ENCODE measurements at regions not wholly inside any gene's neighbourhood (a gene's known extent, or its start where the extent isn't known, plus 50 kb on each side); places are given as distances from the start of the nearest gene placed in this dataset.

GRCh38 chr12:25817166-25817565, 141.3 kb upstream of the RASSF8 start:
- Histone ChIP-seq H3K4me1 (ENCODE audit: insufficient read depth, low read length) (no peaks in the 10 kb centered on the region), H3K9ac (ENCODE audit: low read length) (no peak overlapping the region), H3K36me3 (ENCODE audit: insufficient read depth, low read length) (no peaks in the 10 kb centered on the region), H3K27ac (ENCODE audit: low read depth, low read length) (no peak overlapping the region), H3K27me3 (ENCODE audit: control insufficient read depth in 1 of 2, insufficient read depth in 2 of 2, low read length in 2 of 2) (no peaks in the 10 kb centered on the region), H3K9me3 (ENCODE audit: low read length) (no peaks in the 10 kb centered on the region), H3K4me3 (ENCODE audit: low read depth in 1 of 2, low read length in 2 of 2) (no peak overlapping the region)

- H3K9ac ChIP-seq (ENCODE audit: low read length): no peak overlapping the region
- no peak overlapping the region for H3K4me3 ChIP-seq (ENCODE audit: low read depth in 1 of 2, low read length in 2 of 2)
- no peaks in the 10 kb centered on the region for H3K36me3 ChIP-seq (ENCODE audit: insufficient read depth, low read length)
- no peaks in the 10 kb centered on the region for H3K9me3 ChIP-seq (ENCODE audit: low read length)
- H3K27ac ChIP-seq (ENCODE audit: low read depth, low read length): no peak overlapping the region
- H3K4me1 ChIP-seq (ENCODE audit: insufficient read depth, low read length): no peaks in the 10 kb centered on the region
- H3K27me3 ChIP-seq (ENCODE audit: control insufficient read depth in 1 of 2, insufficient read depth in 2 of 2, low read length in 2 of 2): no peaks in the 10 kb centered on the region
Measured at GRCh38 chr12:25818596-25819390, 139.7 kb upstream of the RASSF8 start.

- Histone ChIP-seq H3K27ac (ENCODE audit: low read depth, low read length) (no peak overlapping the region), H3K36me3 (ENCODE audit: insufficient read depth, low read length) (no peaks in the 10 kb centered on the region), H3K4me1 (ENCODE audit: insufficient read depth, low read length) (peaks cover 6% of the 10 kb centered on the region), H3K27me3 (ENCODE audit: control insufficient read depth in 1 of 2, insufficient read depth in 2 of 2, low read length in 2 of 2) (no peaks in the 10 kb centered on the region), H3K9ac (ENCODE audit: low read length) (no peak overlapping the region), H3K4me3 (ENCODE audit: low read depth in 1 of 2, low read length in 2 of 2) (no peak overlapping the region), H3K9me3 (ENCODE audit: low read length) (no peaks in the 10 kb centered on the region)
Measured at GRCh38 chr12:25819691-25820090, 138.8 kb upstream of the RASSF8 start.

GRCh38 chr12:25822281-25822680, 136.2 kb upstream of the RASSF8 start:
- H3K4me1 ChIP-seq (ENCODE audit: insufficient read depth, low read length): peaks cover 17% of the 10 kb centered on the region
- H3K4me3 ChIP-seq (ENCODE audit: low read depth in 1 of 2, low read length in 2 of 2): no peak overlapping the region
- H3K36me3 ChIP-seq (ENCODE audit: insufficient read depth, low read length): no peaks in the 10 kb centered on the region
- H3K9me3 ChIP-seq (ENCODE audit: low read length): no peaks in the 10 kb centered on the region
- no peak overlapping the region for H3K27ac ChIP-seq (ENCODE audit: low read depth, low read length)
- H3K9ac ChIP-seq (ENCODE audit: low read length): no peak overlapping the region
- H3K27me3 ChIP-seq (ENCODE audit: control insufficient read depth in 1 of 2, insufficient read depth in 2 of 2, low read length in 2 of 2): no peaks in the 10 kb centered on the region

- H3K4me3 ChIP-seq (ENCODE audit: low read depth in 1 of 2, low read length in 2 of 2): peak overlapping the region in 1 of 2 donors; percentile 17
- peaks cover 38% of the 10 kb centered on the region for H3K4me1 ChIP-seq (ENCODE audit: insufficient read depth, low read length)
- H3K36me3 ChIP-seq (ENCODE audit: insufficient read depth, low read length): no peaks in the 10 kb centered on the region
- no peak overlapping the region for H3K9ac ChIP-seq (ENCODE audit: low read length)
- H3K27ac ChIP-seq (ENCODE audit: low read depth, low read length): no peak overlapping the region
- no peaks in the 10 kb centered on the region for H3K27me3 ChIP-seq (ENCODE audit: control insufficient read depth in 1 of 2, insufficient read depth in 2 of 2, low read length in 2 of 2)
- no peaks in the 10 kb centered on the region for H3K9me3 ChIP-seq (ENCODE audit: low read length)
Measured at GRCh38 chr12:25824734-25825133, 133.7 kb upstream of the RASSF8 start.

- Histone ChIP-seq H3K9me3 (ENCODE audit: low read length) (no peaks in the 10 kb centered on the region), H3K9ac (ENCODE audit: low read length) (no peak overlapping the region)
Measured at GRCh38 chr12:25825446-25825845, 133.0 kb upstream of the RASSF8 start.

GRCh38 chr12:25827141-25827540, 131.3 kb upstream of the RASSF8 start:
- H3K9me3 ChIP-seq (ENCODE audit: low read length): no peaks in the 10 kb centered on the region
- H3K4me3 ChIP-seq (ENCODE audit: low read depth in 1 of 2, low read length in 2 of 2): no peak overlapping the region
- no peaks in the 10 kb centered on the region for H3K27me3 ChIP-seq (ENCODE audit: control insufficient read depth in 1 of 2, insufficient read depth in 2 of 2, low read length in 2 of 2)
- H3K36me3 ChIP-seq (ENCODE audit: insufficient read depth, low read length): no peaks in the 10 kb centered on the region
- no peak overlapping the region for H3K9ac ChIP-seq (ENCODE audit: low read length)
- no peak overlapping the region for H3K27ac ChIP-seq (ENCODE audit: low read depth, low read length)
- H3K4me1 ChIP-seq (ENCODE audit: insufficient read depth, low read length): peaks cover 40% of the 10 kb centered on the region

More at GRCh38 chr12:25825446-25825845, 133.0 kb upstream of the RASSF8 start:
- Histone ChIP-seq H3K4me3 (ENCODE audit: low read depth in 1 of 2, low read length in 2 of 2) (no peak overlapping the region), H3K4me1 (ENCODE audit: insufficient read depth, low read length) (peaks cover 40% of the 10 kb centered on the region), H3K36me3 (ENCODE audit: insufficient read depth, low read length) (no peaks in the 10 kb centered on the region), H3K27me3 (ENCODE audit: control insufficient read depth in 1 of 2, insufficient read depth in 2 of 2, low read length in 2 of 2) (no peaks in the 10 kb centered on the region), H3K27ac (ENCODE audit: low read depth, low read length) (no peak overlapping the region)

GRCh38 chr12:25827747-25828146, 130.7 kb upstream of the RASSF8 start:
- no peaks in the 10 kb centered on the region for H3K36me3 ChIP-seq (ENCODE audit: insufficient read depth, low read length)
- H3K27ac ChIP-seq (ENCODE audit: low read depth, low read length): peak overlapping the region; percentile 1
- no peak overlapping the region for H3K4me3 ChIP-seq (ENCODE audit: low read depth in 1 of 2, low read length in 2 of 2)
- H3K9ac ChIP-seq (ENCODE audit: low read length): no peak overlapping the region
- no peaks in the 10 kb centered on the region for H3K27me3 ChIP-seq (ENCODE audit: control insufficient read depth in 1 of 2, insufficient read depth in 2 of 2, low read length in 2 of 2)
- no peaks in the 10 kb centered on the region for H3K9me3 ChIP-seq (ENCODE audit: low read length)
- H3K4me1 ChIP-seq (ENCODE audit: insufficient read depth, low read length): peaks cover 40% of the 10 kb centered on the region

- peaks cover 40% of the 10 kb centered on the region for H3K4me1 ChIP-seq (ENCODE audit: insufficient read depth, low read length)
- no peak overlapping the region for H3K4me3 ChIP-seq (ENCODE audit: low read depth in 1 of 2, low read length in 2 of 2)
- H3K9me3 ChIP-seq (ENCODE audit: low read length): no peaks in the 10 kb centered on the region
- peak overlapping the region; percentile 1 for H3K27ac ChIP-seq (ENCODE audit: low read depth, low read length)
- H3K9ac ChIP-seq (ENCODE audit: low read length): no peak overlapping the region
- no peaks in the 10 kb centered on the region for H3K27me3 ChIP-seq (ENCODE audit: control insufficient read depth in 1 of 2, insufficient read depth in 2 of 2, low read length in 2 of 2)
- no peaks in the 10 kb centered on the region for H3K36me3 ChIP-seq (ENCODE audit: insufficient read depth, low read length)
Measured at GRCh38 chr12:25828188-25828587, 130.3 kb upstream of the RASSF8 start.

GRCh38 chr12:25829192-25829591, 129.3 kb upstream of the RASSF8 start:
- no peaks in the 10 kb centered on the region for H3K9me3 ChIP-seq (ENCODE audit: low read length)
- no peaks in the 10 kb centered on the region for H3K27me3 ChIP-seq (ENCODE audit: control insufficient read depth in 1 of 2, insufficient read depth in 2 of 2, low read length in 2 of 2)
- H3K4me3 ChIP-seq (ENCODE audit: low read depth in 1 of 2, low read length in 2 of 2): no peak overlapping the region
- no peak overlapping the region for H3K27ac ChIP-seq (ENCODE audit: low read depth, low read length)
- H3K36me3 ChIP-seq (ENCODE audit: insufficient read depth, low read length): no peaks in the 10 kb centered on the region
- no peak overlapping the region for H3K9ac ChIP-seq (ENCODE audit: low read length)
- peaks cover 39% of the 10 kb centered on the region for H3K4me1 ChIP-seq (ENCODE audit: insufficient read depth, low read length)

GRCh38 chr12:25830456-25830855, 128.0 kb upstream of the RASSF8 start:
- Histone ChIP-seq H3K4me3 (ENCODE audit: low read depth in 1 of 2, low read length in 2 of 2) (no peak overlapping the region), H3K9ac (ENCODE audit: low read length) (no peak overlapping the region), H3K4me1 (ENCODE audit: insufficient read depth, low read length) (peaks cover 27% of the 10 kb centered on the region), H3K9me3 (ENCODE audit: low read length) (no peaks in the 10 kb centered on the region), H3K27ac (ENCODE audit: low read depth, low read length) (no peak overlapping the region), H3K27me3 (ENCODE audit: control insufficient read depth in 1 of 2, insufficient read depth in 2 of 2, low read length in 2 of 2) (no peaks in the 10 kb centered on the region), H3K36me3 (ENCODE audit: insufficient read depth, low read length) (no peaks in the 10 kb centered on the region)

GRCh38 chr12:25833657-25834056, 124.8 kb upstream of the RASSF8 start:
- no peaks in the 10 kb centered on the region for H3K9me3 ChIP-seq (ENCODE audit: low read length)
- H3K9ac ChIP-seq (ENCODE audit: low read length): no peak overlapping the region
- H3K36me3 ChIP-seq (ENCODE audit: insufficient read depth, low read length): no peaks in the 10 kb centered on the region
- H3K4me1 ChIP-seq (ENCODE audit: insufficient read depth, low read length): peaks cover 12% of the 10 kb centered on the region
- H3K27me3 ChIP-seq (ENCODE audit: control insufficient read depth in 1 of 2, insufficient read depth in 2 of 2, low read length in 2 of 2): no peaks in the 10 kb centered on the region
- H3K4me3 ChIP-seq (ENCODE audit: low read depth in 1 of 2, low read length in 2 of 2): no peak overlapping the region
- no peak overlapping the region for H3K27ac ChIP-seq (ENCODE audit: low read depth, low read length)

Data from muscle layer of colon (tissue), 2 donors.